Prostate gland (tissue), 2 donors: ENCODE measurements at regions not wholly inside any gene's neighbourhood (a gene's known extent, or its start where the extent isn't known, plus 50 kb on each side); places are given as distances from the start of the nearest gene placed in this dataset.
"Not testable (repeated sequence)": the region's sequence is repeated elsewhere in the genome, so short reads cannot be mapped to it uniquely, and the experiment has no call there.

Experiments used
- DNase-seq: peaks from one replicate; pipeline ENCODE4 v3.0.0-alpha.2; 2019; ENCODE audit warnings: low spot score
- H3K27ac ChIP-seq, 2 donors: fragments of 200-600 bp; sonication (generic); 2 replicates each; pipeline ENCODE4 v1.5.1; 2017 to 2019
- H3K27me3 ChIP-seq: fragments of 200-600 bp; sonication (generic); replicated peaks from 2 replicates; pipeline ENCODE4 v1.5.1; 2019; ENCODE audit not compliant: insufficient read depth
- H3K36me3 ChIP-seq, 2 donors: fragments of 200-600 bp; sonication (generic); 1 replicate in 1 of 2; 2 replicates in 1 of 2; pipeline versions ENCODE4 v1.5.1 to v1.8.1; 2017 to 2019
- H3K4me1 ChIP-seq: fragments of 200-600 bp; sonication (generic); replicated peaks from 2 replicates; pipeline ENCODE4 v1.5.1; 2019
- H3K4me3 ChIP-seq, 2 donors: fragments of 200-600 bp; sonication (generic); 2 replicates each; pipeline ENCODE4 v1.5.1; 2017 to 2019
- H3K9me3 ChIP-seq: fragments of 200-600 bp; sonication (generic); 2 replicates; pipeline ENCODE4 v1.5.1; 2017
- CTCF ChIP-seq, 4 experiments: fragments of 200-600 bp in 2 of 4; fragments of 450-650 bp in 2 of 4; sonication (generic) in 2 of 4; IDR thresholded peaks; 1 replicate in 3 of 4; 2 replicates in 1 of 4; pipeline ENCODE4 v1.5.1; 2016 to 2019; ENCODE audit warnings: antibody characterized with exemption in 4 of 4, mild to moderate bottlenecking in 2 of 4, moderate library complexity in 2 of 4
- POLR2A ChIP-seq: fragments of 450-650 bp; IDR thresholded peaks from one replicate; pipeline ENCODE4 v1.6.1; 2016; ENCODE audit warnings: antibody characterized with exemption, mild to moderate bottlenecking
- POLR2AphosphoS5 ChIP-seq: sonication (generic); formaldehyde crosslinking; IDR thresholded peaks from one replicate; pipeline ENCODE4 v1.6.1; 2017; ENCODE audit warnings: antibody characterized with exemption
- WGBS: methylation state at CpG from one replicate; pipeline ENCODE4 v1.1.5; 2018; 5-methylcytosine and 5-hydroxymethylcytosine counted together
- intact Hi-C: fragments of 100-400 bp; cut with DNase I; formaldehyde crosslinking; loops from one replicate; pipeline ENCODE4 v1.14.2; 2022

GRCh38 chr4:160364217-160364616, 1261.3 kb downstream of the RAPGEF2 start:
- Histone ChIP-seq H3K4me1 (no peaks in the 10 kb centered on the region), H3K27me3 (no peaks in the 10 kb centered on the region), H3K36me3 (no peaks in the 10 kb centered on the region), H3K9me3 (no peaks in the 10 kb centered on the region), H3K4me3 (no peak overlapping the region), H3K27ac (no peak overlapping the region)
- intact Hi-C loops, result no loop called here
- DNase-seq, result no peak
- TF ChIP-seq POLR2A, result no peak
- no peak for TF ChIP-seq CTCF (IDR thresholded peaks at IDR 0.05)
- TF ChIP-seq POLR2AphosphoS5, result no peak

DNA sequence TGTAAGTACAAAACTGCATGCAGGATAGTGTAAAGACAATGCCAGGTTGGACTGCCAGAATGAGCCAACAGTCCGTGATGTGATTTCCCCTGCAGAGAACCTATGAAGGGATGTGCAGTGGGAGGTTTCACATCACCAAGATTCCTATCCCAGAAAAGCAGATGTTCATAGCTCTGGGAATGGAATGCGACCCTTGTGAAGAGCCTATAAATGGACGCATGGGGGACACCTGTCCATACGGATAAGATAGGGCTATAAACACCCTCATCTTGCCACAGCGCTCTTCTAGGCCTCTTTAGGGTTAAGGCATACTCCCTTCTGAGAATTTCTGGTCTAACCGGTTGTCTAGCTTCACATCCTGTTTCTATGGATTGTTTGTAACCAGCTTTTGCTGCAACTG, 1261.8 kb downstream of the RAPGEF2 start:
- DNase-seq, H3K4me3 ChIP-seq, H3K27me3 ChIP-seq, H3K36me3 ChIP-seq, H3K27ac ChIP-seq, intact Hi-C loops, H3K9me3 ChIP-seq, H3K4me1 ChIP-seq: not testable (repeated sequence)
- WGBS, result 34% methylated on average over 5 of the region's 6 CpGs

GRCh38 chr4:160365383-160365782, 1262.5 kb downstream of the RAPGEF2 start:
- H3K27ac ChIP-seq, H3K4me1 ChIP-seq, DNase-seq, intact Hi-C loops, H3K36me3 ChIP-seq, H3K4me3 ChIP-seq, H3K27me3 ChIP-seq, H3K9me3 ChIP-seq: not testable (repeated sequence)
- WGBS, result 28% methylated on average over 8 of the region's 8 CpGs

DNA sequence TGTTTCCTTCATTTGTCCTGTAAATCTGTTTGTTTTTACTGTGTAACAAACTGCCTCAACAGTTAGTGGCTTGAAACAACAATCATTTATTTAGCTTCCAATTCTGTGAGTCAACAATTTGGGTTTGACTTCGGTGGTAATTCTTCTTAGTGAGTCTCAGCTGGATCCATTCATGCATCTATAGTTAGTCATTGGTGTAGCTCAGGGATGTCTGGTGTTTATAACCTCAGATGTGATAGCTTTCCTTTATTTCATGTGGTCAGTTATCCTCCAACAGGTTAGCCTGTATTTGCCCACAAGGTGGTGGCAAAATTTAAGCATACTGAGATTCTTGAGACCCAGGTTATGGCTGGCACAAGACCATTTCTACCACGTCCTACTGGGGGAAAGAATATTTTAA, 1267.2 kb downstream of the RAPGEF2 start:
- Histone ChIP-seq H3K9me3 (no peaks in the 10 kb centered on the region), H3K36me3 (no peaks in the 10 kb centered on the region), H3K27me3 (no peaks in the 10 kb centered on the region), H3K27ac (no peak overlapping the region), H3K4me3 (no peak overlapping the region), H3K4me1 (no peaks in the 10 kb centered on the region)
- intact Hi-C loops, result no loop called here
- WGBS, result 49% methylated on average over 2 of the region's 2 CpGs
- no peak for DNase-seq
- TF ChIP-seq POLR2AphosphoS5 (no peak), CTCF (IDR thresholded peaks at IDR 0.05) (no peak), POLR2A (no peak)

- intact Hi-C loops, result no loop called here
Measured at GRCh38 chr4:160371446-160371845, 1268.6 kb downstream of the RAPGEF2 start.

DNA sequence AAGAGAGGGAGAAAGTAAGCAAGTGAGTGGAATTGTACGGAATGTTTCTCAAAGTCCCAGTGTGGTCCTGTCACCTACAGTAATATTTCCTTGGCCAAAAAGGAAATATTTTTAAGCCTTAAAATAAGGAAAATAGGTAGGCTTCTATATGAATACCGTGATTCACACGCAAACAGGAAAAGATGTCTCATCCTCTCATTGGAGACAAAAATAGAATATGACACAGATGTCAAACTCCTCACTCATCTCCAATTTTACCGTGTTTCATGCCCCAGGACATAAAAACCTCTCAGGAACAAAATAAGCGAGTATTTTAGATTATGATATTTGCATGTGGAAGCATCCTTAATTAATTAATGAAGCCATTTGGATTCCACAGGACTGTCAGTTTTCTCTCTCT, 1269.5 kb downstream of the RAPGEF2 start:
- TF ChIP-seq POLR2AphosphoS5 (no peak), POLR2A (no peak), CTCF (IDR thresholded peaks at IDR 0.05) (no peak)
- Histone ChIP-seq H3K36me3 (no peaks in the 10 kb centered on the region), H3K4me3 (no peak overlapping the region), H3K4me1 (no peaks in the 10 kb centered on the region), H3K27ac (no peak overlapping the region), H3K9me3 (no peaks in the 10 kb centered on the region), H3K27me3 (no peaks in the 10 kb centered on the region)
- no peak for DNase-seq
- intact Hi-C loops, result no loop called here
- WGBS, result 87% methylated on average over 5 of the region's 5 CpGs

More at GRCh38 chr4:160371446-160371845, 1268.6 kb downstream of the RAPGEF2 start:
- Histone ChIP-seq H3K4me3 (no peak overlapping the region), H3K27ac (no peak overlapping the region), H3K9me3 (no peaks in the 10 kb centered on the region), H3K36me3 (no peaks in the 10 kb centered on the region), H3K4me1 (no peaks in the 10 kb centered on the region), H3K27me3 (no peaks in the 10 kb centered on the region)
- TF ChIP-seq POLR2A, result no peak
- no peak for TF ChIP-seq POLR2AphosphoS5
- TF ChIP-seq CTCF (IDR thresholded peaks at IDR 0.05), result no peak
- DNase-seq, result no peak
- WGBS, result 93% methylated on average over 1 of the region's 1 CpG
